NCI-H2081 (cell line): ENCODE measurements at regions not wholly inside any gene's neighbourhood (a gene's known extent, or its start where the extent isn't known, plus 50 kb on each side); places are given as distances from the start of the nearest gene placed in this dataset.
"Not testable (repeated sequence)": the region's sequence is repeated elsewhere in the genome, so short reads cannot be mapped to it uniquely, and the experiment has no call there.

ENCODE experiments used
- DNase-seq, 2 experiments: peaks; one replicate each; lab custom pipeline; 2025; lab: John Stamatoyannopoulos, UW

DNA sequence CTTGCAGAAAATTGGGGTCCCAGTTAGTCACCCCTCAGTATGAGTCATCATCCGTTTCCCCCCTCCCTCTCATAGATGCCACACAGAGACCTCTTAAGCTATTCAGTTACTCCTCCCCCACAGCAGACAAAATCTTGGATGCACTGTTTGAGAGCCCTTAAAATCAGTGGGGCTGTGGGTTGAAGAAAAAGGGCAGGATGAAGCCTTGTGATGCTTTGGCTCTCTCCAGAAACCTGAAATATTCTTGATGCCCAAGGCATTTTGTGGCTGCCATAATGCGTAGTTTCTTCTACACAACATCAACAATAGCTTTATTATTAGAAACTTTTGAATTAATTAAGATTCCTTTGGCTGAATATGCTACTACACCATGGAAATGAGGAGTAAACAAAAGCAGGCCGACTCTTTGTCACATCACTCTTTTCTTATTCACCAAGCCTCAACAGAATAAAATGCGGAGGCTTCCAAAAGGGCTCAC, 133.8 kb downstream of the MRPS30 start:
- no peak for DNase-seq

DNA sequence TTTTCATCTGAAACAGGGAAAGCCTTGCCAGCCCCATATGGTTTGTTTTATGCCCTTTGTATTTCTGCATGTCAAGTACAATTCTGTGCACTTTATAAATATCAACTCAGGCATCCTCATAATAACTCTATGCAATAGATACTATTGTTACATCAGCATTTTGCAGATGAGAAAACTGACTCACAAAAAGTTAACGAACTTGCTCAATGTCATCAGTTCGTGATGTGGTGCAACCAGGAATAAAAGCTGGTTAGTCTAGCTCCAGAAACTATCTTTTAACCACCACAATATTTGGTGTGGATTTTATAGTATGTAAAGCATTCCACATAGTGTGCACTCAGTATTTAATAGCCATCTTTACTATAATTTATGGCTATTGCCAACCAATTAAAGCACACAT, 134.9 kb downstream of the MRPS30 start:
- no peak for DNase-seq

DNA sequence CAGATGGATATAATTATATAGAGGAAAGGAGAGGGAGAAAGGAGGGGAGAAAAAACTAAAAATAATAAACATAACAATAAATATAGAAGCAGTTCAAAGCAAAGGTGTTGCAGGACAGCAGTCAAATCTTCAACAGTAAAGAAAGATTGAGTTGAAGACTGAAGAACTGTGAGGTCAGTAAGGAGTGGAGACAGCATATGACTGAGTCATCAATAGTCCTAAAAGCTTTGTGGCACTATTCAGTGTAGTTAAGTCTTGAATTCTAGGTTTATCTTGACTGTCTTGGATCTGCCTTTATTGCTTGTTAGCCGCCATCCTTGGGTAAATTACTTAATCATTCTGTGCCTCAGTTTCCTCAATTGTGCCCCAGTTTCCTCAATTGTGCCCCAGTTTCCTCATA, 137.0 kb downstream of the MRPS30 start:
- no peak for DNase-seq

- DNase-seq: no peak
These were observed 140.9 kb downstream of the MRPS30 start for GRCh38 chr5:44949687-44950086.

DNA sequence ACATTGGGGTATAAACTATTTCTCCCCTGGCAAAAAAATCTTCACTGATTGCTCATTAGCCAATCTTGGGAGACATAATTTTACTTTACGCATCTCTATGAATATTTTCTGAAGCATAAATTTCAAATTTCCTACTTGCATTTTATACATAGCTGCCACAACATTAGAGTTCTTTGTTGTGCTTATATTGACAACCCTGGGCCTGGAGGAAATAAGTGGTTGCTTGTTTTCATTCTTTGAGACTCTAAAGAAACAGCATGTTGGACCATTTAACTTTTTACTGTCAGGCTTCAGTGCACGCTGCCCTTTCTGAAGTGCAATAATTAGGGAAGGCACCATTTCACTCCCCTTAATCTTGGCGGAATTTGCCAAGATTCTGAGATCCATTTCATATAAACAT, 142.6 kb downstream of the MRPS30 start:
- DNase-seq: no peak

- peak; percentile 57 to 70 for DNase-seq
These were observed 143.6 kb downstream of the MRPS30 start for GRCh38 chr5:44952376-44952775.

GRCh38 chr5:44953078-44953477, 144.3 kb downstream of the MRPS30 start:
- no peak for DNase-seq

DNA sequence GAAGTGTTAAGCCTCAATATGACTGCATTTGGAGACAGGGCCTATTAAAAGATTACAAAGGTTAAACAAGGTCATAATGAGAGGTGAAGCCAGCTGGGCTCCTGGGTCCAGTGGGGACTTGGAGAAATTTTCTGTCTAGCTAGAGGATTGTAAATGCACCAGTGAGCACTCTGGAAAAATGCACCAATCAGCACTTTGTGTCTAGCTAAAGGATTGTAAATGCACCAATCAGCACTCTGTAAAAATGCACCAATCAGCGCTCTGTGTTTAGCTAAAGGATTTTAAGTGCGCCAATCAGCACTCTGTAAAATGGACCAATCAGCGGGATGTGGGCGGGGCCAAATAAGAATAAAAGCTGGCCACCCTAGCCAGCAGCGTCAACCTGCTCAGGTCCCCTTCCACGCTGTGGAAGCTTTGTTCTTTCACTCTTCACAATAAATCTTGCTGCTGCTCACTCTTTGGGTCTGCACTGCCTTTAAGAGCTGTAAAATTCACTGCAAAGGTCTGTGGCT, 150.3 kb downstream of the MRPS30 start:
- not testable (repeated sequence) for DNase-seq

DNA sequence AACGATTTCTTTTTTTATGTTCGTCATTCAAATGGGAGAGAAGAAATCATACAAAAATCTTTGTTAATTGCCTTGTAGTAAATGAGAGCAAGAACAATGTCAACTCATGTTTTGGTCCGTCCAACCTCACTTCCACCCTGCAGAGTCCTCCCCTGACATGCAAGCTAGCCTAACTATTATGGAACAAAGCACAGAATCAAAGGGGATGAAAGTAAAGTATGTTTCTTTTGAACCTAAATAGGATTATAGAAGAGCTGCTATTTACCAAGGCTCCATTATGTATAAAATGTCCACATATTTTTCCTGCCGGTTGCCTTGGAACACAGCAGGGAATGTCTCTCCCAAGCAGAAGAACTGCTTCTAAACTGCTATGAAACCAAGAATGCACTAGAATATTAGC, 161.1 kb downstream of the MRPS30 start:
- DNase-seq: no peak

- DNase-seq: not testable (repeated sequence)
These were observed 162.2 kb downstream of the MRPS30 start for GRCh38 chr5:44970963-44971362.

GRCh38 chr5:44974813-44975212, 166.1 kb downstream of the MRPS30 start:
- no peak for DNase-seq

DNA sequence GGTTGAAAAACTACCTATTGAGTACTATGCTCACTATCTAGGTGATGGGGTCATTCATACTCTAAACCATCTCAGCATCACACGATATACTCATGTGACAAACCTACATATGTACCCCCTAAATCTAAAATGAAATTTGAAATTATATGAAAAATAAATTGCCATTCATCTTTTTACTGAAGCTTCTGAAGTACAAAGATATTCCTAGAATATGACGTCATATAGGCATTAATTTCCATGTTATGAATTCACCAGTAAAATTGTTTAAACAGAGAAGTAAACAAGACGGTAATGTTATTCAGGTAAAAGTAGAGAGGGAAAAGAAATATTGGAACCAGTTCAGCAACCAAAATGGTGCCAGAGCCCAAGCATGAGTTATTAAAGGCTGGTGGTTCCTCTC, 173.0 kb downstream of the MRPS30 start:
- no peak for DNase-seq

GRCh38 chr5:44983006-44983405, 174.3 kb downstream of the MRPS30 start:
- no peak for DNase-seq

- no peak for DNase-seq
These were observed 178.3 kb downstream of the MRPS30 start for GRCh38 chr5:44987026-44987425.

- no peak for DNase-seq
These were observed 182.9 kb downstream of the MRPS30 start for GRCh38 chr5:44991693-44992092.

GRCh38 chr5:44993286-44993685, 184.5 kb downstream of the MRPS30 start:
- no peak for DNase-seq

GRCh38 chr5:44997506-44997905, 188.8 kb downstream of the MRPS30 start:
- no peak for DNase-seq

DNA sequence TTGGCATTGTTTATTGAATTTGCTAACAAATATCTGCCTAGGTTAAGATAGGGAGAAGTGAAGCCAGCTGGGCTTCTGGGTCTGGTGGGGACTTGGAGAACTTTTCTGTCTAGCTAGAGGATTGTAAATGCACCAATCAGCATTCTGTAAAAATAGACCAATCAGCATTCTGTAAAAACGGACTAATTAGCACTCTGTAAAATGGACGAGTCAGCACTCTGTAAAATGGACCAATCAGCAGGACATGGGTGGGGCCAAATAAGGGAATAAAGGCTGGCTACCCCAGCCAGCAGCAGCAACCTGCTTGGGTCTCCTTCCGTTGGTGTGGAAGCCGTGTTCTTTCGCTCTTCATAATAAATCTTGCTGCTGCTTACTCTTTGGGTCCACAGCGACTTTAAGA, 198.4 kb downstream of the MRPS30 start:
- DNase-seq: not testable (repeated sequence)

DNA sequence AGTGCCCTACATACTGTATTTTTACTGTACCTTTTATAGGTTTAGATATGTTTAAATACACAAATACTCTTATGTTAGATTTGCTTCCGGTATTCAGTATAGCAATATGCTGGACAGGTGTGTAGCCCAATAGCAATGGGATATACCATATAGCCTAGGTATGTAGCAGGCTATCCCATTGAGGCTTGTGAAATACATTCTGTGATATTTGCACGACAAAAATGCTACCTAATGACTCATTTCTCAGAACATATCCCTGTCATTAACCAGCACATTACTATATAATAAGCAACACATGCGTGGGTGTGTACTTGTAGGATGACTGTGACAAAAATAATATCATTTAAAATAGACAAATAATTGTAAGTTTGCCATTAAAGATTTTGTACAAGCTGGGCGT, 208.8 kb downstream of the MRPS30 start:
- no peak for DNase-seq

- no peak for DNase-seq
These were observed 220.8 kb downstream of the MRPS30 start for GRCh38 chr5:45029553-45029952.

DNA sequence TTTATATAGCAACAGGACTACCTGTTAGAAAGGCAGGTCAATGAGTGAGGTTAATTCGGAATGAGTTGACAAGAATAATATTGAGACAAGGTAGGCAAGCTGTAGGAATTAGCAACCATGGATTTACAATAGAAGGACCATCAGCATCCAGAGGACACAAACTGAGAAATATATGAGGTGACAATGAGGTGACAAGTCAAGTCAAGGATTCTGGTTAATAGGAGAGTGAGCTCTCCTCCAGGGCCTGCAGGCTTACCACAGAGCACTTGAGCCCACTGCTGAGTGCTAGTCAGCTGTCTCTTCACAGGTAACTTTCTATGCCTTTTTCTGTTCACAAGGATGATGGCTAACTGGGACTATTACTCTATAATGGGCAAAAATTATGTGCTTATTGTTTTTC, 227.2 kb downstream of the MRPS30 start:
- no peak for DNase-seq

DNA sequence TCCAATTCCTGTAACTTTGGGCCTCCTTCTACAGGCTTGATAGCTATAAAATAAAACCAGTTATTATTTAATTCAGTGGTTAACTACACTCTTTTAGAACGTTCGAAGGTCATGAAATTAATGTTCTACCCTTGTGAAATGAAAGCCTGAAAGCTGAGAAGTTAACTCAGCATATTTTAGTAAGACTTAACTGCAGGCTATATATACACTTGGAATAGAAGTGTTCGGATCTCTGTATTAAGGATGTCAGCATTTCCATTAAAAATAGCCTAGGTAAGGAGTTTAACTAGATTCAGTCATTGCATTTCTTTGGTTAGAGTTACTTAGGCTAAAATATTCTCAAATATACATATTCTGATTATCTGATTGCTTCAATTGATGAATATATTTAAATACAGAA, 229.2 kb downstream of the MRPS30 start:
- no peak for DNase-seq

DNA sequence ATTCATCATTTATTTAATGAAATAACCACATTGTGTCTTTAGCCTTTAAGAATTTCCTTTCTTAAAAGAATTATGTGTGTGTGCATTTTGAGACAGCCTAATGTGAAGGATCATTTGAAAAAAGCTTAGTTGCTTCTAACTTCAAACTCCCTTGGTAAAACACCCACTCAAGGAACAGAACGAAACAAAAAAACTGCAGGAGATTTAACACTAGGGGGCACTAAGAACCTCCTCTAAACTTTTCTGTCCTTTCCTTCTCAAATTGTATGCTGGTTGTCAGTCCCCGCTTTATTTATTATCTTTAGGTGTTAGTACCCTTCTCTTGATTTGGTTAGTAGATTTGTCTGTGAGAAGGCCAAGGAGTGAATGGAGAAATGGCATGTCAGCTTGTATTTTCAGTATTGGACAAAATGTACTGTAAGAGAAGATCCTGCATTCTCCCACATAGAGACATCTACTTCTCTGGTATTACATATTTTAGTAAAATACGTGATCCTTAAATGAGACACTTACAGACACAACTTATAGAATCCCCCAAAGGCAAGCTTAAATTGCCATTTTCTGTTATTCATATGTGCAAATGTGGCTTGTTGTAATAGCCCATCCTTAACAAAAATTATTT, 229.7 kb downstream of the MRPS30 start:
- peak; percentile 55 to 56 for DNase-seq

- no peak for DNase-seq
These were observed 233.5 kb downstream of the MRPS30 start for GRCh38 chr5:45042283-45042682.
